Gastroesophageal sphincter (tissue), 3 donors: ENCODE measurements at regions not wholly inside any gene's neighbourhood (a gene's known extent, or its start where the extent isn't known, plus 50 kb on each side); places are given as distances from the start of the nearest gene placed in this dataset.

ENCODE experiments used
- POLR2A ChIP-seq, 2 donors: fragments of 450-650 bp; IDR thresholded peaks; one replicate each; pipeline ENCODE4 v1.6.1; 2017; ENCODE audit warnings: antibody characterized with exemption in 2 of 2, mild to moderate bottlenecking in 2 of 2, moderate library complexity in 1 of 2
- POLR2AphosphoS5 ChIP-seq: sonication (generic); formaldehyde crosslinking; IDR thresholded peaks from one replicate; pipeline ENCODE4 v1.6.1; 2017; ENCODE audit warnings: antibody characterized with exemption
- TF ChIP-seq, protein P1 (sequence below), 4 experiments: fragments of 200-600 bp in 2 of 4; fragments of 450-650 bp in 2 of 4; sonication (generic) in 1 of 4; IDR thresholded peaks; one replicate each; pipeline ENCODE4 v1.5.1; 2017 to 2019; ENCODE audit warnings: antibody characterized with exemption in 4 of 4, mild to moderate bottlenecking in 2 of 4, moderate library complexity in 2 of 4

DNA sequence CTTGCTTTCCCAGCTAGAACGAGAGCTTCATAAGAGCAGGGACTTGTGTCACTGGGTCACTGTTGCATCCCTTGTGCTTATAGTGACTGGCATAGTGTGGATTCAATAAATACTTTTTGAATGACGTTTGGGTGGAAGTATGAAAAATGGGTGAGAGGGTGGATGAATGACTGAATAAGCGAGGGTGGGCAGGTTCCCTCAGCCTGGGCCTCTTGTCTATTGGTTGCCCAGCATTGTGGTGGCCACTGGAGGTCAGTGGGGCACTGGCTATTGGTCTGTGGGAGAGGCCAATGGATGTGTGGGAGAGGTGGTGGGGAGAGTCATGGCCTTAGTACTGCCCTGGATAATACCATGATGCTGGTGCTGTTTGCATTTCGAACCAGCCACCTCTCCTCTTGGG lies 93.8 kb upstream of the SKOR2 start:
- TF ChIP-seq, protein P1, sequence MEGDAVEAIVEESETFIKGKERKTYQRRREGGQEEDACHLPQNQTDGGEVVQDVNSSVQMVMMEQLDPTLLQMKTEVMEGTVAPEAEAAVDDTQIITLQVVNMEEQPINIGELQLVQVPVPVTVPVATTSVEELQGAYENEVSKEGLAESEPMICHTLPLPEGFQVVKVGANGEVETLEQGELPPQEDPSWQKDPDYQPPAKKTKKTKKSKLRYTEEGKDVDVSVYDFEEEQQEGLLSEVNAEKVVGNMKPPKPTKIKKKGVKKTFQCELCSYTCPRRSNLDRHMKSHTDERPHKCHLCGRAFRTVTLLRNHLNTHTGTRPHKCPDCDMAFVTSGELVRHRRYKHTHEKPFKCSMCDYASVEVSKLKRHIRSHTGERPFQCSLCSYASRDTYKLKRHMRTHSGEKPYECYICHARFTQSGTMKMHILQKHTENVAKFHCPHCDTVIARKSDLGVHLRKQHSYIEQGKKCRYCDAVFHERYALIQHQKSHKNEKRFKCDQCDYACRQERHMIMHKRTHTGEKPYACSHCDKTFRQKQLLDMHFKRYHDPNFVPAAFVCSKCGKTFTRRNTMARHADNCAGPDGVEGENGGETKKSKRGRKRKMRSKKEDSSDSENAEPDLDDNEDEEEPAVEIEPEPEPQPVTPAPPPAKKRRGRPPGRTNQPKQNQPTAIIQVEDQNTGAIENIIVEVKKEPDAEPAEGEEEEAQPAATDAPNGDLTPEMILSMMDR (IDR thresholded peaks at IDR 0.05), result no peak
- TF ChIP-seq POLR2AphosphoS5 (no peak), POLR2A (IDR thresholded peaks at IDR 0.05) (no peak)
